Activated T-cell treated with anti-CD3 and anti-CD28 coated beads for 4 hours (primary cell): ENCODE measurements at regions not wholly inside any gene's neighbourhood (a gene's known extent, or its start where the extent isn't known, plus 50 kb on each side); places are given as distances from the start of the nearest gene placed in this dataset.

ENCODE experiments used
- DNase-seq: peaks from one replicate; pipeline ENCODE4 v3.0.0-alpha.2; 2020

DNA sequence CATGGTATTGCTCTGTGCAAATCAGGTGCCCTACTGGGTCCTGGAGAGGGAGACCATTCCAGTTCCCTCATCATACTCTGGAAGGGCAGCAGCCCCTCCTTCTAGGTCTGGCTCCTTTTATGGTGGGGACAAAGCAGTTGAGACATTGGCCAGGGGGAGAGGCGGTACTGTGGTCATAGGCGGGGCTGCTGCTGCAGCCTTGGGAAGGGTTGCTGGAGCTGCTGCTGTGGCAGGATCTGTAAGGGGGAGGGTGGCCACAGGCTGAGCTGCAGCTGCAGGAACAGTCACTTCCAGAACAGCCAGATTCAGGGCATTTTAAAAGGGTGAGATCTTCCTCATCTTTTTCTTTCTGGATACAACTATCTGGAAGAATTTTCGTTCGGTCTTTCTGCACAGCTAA lies 233.0 kb upstream of the SGCD start:
- no peak for DNase-seq

DNA sequence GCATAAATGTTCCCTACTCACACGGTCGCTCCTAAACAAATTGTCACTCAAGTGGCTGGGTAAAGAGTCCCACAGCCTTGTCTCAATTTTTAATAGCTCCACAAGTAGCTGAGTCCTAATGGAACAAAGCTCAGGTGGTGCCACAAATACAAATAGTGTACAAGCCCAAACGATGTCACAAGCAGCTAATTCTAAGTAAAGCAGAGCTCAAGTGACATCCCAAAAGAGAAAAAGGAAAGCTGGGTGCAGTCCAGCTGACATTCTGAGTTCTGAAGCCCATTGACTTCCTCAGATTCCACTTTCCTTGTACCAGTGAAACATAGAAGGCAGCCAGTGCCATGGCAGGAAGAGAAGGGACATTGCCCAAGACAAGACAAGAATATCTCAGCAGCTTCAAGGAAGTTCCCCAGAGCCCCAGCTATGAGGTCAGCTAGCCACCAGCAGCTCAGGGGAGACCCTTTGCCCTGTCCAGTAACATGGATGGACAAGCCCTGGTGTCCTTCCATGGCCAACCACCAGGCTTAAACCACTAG lies 231.2 kb upstream of the SGCD start:
- no peak for DNase-seq

DNA sequence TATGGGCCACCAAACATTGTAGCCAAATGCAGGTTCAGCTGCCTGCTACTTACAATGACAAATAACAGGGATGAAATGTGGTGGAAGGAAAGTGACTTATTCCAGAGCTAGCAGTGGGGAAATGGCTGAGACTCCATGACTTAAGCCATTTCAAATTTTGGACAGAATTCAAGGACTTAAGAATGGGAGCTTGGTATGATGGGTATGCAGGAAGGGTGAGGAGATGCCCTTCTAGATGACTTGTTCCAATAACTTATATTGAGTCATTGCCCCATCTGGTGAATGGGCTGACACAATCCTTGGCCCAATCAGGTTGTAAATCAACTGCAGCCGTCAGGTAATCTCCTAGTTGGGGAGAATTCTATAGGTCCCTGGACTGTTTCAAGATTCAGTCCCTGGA lies 230.7 kb upstream of the SGCD start:
- DNase-seq: no peak

DNA sequence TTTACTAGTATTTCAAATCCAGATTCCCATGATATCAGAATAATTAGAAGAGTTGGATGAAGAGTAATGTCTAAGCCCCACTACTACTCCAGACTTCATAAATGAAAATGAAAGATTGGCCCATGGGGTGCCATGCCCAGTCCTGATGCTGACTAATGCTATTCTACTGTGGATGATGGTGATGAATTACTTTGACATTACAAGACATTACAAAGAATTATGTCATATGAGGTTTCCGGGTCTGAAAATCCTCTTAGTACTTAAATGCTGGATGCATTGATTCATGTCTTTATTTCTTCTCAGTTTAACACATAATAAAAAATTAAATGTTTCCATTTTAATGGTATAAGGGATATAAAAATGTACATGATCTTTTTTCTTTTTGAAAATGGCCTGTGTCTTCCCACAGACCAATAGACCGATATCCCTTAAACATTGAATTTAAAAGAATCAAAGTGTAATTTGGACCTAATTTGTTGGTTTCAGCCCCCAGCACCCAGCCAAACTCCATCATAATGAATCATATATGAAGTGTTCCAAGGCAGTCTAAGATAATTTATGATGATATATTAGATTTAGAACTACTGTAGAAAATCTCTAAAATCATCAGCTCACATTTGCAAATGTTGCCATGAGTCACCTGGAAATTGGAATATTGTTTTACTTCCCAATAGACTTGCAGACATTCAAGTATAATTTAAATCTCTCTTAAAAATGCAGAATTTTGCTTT lies 223.6 kb upstream of the SGCD start:
- no peak for DNase-seq

DNA sequence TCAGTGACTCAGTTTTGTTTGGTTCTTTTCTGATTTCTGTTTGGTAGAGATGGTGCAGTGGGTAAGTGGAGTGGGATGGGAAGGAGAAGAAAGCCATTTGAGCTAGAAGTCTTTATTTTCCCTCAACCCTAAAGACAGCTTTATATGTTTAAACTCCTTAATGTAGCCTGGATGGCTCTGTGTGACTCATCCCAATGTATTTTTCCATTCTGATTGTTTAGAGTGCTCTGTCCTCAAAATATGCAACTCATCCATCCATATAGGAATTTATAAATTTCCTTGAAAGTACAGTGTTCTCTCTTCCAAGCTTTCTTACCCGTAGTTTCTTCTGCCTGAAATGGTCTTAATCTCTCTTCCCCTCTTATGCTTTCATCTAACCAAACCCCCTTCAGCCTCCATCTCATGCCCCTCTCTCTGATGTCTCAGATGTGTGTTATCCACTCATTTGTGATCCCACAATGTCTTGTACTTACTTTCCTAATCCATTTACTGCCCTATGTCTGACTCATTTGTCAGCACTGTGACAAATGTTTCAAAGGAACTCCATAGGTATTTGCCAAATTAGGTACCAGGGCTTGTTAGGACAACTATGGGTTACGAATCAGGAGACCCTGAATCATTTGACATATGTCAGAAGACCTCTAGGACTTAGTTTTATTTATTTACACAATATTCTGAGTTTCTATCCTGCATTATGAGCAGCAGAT lies 217.5 kb upstream of the SGCD start:
- DNase-seq: no peak

DNA sequence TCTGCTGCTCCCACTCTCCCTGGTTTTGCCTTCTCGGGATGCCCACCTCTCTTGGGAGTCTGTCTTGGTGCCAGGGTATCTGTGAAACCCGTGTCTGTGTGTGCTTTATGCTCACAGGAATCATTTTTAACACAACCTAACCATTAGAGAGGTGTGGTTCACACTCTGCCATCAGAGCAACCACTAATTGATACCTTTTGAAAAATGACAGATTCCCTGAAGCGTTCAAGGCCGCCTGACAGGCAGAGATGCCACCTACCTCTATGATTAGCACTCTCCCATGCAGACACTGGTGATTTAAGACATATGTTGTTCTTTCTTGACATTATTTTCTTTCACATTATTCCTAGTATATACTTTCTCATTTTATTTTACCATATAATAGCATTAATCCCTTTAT lies 207.3 kb upstream of the SGCD start:
- no peak for DNase-seq

DNA sequence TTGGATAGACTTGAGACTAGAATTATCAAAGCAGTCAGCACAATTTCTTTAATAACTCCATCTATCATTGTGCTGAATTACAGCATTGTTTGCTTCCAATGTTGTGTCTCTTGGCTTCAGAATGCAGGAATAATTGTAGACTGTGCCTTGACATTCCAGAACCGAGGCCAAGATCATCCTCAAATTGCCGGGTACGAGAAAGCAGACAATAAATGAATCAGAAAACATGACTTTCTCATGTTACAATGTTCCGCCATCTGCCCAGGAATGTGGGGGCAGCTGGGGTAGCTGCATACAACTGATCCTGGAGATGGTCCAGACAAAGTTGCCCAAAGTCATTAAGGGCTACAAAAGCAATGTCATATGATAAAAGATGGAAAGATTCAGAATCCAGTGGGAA lies 206.2 kb upstream of the SGCD start:
- no peak for DNase-seq

DNA sequence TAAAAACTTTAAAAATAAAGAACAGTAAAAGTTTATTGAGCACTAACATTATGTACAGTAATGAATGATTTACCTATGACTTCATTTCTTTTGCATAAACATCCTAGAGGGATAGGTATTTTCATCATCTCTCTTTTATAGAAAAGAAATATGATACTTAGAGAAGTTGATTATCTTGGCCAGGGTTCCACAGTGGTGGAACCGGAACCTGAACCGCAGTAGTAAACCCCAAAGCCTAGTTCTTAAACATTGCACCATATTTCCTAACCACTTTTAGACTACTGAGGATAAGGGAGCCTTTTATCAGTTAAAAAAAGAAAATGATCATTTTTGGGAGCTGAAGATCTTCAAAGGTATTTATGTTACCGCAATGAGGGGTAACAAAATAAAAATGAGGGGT lies 205.7 kb upstream of the SGCD start:
- no peak for DNase-seq

DNA sequence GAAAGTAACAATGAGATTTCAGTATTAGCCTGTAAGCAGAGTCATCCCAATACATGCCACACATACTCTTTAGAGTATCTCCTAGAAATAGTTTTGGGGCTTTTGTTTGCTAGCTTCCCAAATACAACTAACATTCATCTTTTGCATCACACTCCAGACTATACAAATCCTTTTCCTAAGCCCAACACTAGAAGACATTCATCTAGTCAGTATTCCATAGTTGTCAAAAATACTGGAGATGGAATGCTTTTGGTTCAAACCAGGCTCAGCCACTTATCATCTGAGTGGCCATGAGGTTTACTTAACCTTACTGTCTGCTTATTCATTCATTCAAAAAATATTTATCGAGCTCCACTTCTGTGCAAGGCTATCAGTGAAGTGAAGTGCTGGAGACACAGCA lies 205.1 kb upstream of the SGCD start:
- DNase-seq: no peak

DNA sequence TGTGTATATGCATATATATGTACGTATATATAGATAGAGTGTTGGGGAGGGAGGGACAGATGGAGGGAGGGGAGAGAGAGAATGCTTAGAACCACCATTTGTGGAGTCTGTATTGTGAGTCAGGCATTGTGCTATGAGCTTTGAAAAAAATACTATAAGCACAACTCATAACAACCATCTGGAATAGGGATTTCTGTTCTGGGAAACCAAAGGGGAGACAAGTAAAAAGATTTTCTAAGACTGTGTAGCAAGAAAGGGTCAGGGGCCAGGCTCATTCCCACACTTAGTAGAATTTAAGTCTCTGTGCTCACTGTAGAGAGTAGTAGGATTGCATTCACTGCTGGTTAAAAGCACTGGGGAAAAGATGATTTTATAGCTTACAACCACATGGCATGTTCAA lies 202.3 kb upstream of the SGCD start:
- no peak for DNase-seq

DNA sequence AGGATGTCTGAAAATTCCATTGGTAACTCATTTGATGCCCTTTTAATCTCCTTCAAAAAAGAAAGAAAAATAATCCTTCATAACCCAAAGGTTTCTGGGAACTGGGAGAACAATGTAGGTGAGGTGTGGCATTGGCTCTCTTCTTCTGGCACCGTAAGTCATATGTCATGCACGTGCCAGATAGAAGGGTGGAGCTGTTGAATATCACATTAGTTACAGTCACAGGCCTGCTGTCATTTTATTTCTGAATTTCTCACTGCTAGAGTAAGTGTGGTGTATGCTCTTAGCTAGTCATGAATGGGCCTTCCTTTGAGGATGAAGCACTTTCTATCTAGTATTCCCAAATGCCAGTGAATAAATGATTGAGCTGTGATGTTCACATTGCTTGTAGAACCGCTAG lies 201.8 kb upstream of the SGCD start:
- no peak for DNase-seq

DNA sequence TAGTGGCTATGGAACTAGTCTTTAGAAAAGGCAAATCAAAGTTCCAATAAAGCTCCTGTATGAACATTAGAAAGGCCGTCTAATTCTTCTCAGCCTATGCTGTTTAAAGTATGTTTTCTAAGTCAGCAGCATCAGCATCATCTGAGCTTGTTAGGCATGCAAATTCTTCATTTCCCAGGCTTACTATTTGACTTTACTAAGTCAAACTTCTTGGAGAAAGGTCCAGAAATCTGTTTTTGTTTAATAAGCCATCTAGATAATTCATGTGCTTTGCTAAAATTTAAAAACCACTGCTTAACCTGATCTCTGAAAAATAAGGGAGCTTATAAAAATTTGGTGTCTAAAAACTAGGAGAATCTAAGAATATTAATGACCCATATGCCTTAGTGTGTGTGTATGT lies 200.2 kb upstream of the SGCD start:
- no peak for DNase-seq

DNA sequence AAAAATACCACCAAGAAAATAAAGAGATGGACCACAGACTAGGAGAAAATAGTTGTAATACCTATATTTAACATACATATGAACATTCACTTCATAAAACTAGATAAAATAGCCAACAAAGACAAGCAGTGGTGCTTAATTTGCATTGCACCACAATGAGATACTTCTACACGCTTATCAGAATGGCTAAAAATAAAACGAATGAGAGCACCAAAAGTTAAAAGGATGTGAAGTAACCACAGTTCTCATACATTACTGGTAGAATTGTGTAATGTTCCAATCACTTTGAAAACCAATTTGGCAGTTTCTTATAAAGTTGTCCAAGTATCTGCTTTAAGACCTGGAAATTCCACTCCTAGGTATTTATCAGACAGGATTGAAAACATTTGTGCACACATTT lies 198.9 kb upstream of the SGCD start:
- DNase-seq: no peak

DNA sequence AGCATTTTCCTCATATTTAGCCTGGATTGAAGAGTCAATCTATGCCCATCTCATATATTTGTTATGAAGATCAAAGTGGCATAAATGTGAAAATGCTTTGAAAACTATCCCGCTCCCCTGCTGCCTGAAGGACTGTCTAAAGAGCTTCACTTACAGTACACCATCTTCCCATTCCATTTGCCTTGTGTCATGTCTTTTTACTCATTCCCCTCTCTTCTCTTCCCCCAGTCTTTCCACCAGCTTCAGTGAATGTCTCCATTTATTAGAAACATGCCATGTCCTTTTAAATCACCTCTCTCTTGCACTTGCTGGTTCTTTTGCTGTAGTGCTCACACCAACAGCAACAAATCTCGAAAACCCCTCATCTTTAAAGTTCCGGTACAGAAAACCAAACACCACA lies 192.7 kb upstream of the SGCD start:
- DNase-seq: no peak

DNA sequence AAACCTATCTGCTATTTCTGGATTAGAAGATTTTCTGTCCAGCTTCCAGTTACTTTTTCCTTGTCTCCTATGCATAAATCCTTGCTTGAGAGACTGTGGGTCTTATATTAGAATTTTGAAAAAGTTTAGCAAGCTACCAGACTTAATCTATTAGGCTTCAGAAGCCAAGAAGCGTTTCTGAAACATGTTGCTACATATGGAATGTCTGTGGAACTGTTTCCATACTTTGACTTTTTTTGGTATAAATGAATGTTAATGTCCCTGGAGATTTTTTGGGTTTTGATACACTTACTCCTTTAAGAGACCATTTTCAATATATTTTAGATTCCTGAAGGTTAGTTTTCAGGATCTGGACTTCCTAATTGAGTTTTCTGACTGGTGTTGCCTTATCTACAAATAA lies 191.4 kb upstream of the SGCD start:
- DNase-seq: no peak

DNA sequence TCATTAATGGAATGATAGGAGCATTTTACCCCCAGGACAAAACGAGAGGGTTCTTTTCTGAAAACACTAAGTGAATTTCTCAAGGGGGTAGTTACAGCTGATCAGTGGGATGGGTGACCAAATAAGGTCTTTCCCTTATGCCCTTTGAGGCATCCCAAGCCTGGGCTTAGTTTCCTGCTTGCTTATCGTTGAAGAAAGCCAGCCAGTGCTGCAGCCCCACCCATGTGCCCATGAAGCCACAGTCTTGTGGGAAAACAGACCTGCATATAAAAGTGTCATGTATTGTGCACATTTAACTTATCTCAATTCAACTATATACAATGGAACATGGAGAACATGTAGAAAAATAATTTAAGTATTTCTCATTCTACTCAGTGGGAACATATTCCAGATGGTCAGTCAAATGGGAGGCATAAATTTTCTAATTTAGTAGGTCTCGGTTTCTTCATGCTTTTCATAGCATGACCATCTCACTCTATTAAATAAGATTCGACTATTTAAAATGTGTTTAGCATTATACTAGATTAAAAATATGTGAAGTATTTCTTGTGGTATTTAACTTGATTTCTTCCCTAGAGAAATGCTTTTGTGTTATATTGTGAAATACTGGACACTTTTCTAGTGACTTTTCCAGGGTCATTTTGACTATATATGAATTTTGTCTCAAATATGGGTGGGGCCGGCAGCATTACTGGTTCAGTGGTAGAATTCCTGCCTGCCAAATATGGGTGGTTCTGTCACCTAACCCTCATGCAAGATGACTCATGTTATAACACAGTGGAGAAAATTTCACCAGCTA lies 189.7 kb upstream of the SGCD start:
- DNase-seq: no peak

DNA sequence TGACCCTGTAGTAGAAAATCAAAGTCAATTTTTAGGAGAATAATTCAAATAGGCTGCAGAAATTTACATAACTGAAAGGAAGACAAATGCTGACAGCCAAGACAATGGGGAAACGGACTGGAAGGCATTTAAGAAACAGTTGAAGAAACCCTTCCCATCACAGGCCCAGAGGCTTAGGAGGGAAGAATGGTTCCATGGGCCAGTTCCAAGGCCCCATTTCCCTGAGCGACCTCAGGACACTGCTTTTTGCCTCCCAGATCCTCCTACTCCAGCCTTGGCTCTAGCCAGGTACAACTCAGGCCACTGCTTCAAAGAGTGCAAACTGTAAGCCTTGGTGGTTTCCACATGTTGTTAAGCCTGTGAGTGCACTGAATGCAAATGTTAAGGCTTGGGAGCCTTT lies 184.1 kb upstream of the SGCD start:
- no peak for DNase-seq

DNA sequence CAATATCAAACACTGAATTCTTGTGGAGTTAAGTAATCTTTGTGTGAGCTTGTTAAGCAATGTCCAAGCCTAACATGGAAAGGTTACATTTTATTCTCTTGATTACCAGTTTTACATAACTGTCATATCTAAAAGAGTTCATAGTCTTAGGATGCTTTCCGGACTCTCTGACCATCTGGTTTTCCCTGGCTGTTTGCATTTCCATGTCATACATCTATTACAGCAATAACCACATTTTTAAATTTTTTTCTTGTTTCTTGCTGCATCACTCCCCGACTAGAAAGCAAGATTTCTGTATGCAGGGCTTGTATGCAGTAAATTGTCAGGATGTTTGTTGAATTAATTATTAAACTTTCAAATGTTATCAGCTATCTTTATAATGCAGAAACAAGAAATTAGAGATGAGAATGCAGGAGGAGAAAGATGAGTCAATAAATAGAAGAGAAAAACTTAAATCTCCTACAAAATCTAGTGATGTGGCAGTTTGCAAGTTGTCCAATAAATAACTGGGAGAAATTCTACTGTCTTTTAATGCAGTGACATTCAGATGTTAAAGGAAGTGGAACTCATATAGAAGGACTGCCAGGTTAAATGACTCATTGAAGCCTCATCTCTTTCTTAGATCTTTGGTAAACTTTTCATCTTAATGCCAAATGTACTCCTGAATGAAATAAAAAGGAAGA lies 179.6 kb upstream of the SGCD start:
- DNase-seq: no peak

DNA sequence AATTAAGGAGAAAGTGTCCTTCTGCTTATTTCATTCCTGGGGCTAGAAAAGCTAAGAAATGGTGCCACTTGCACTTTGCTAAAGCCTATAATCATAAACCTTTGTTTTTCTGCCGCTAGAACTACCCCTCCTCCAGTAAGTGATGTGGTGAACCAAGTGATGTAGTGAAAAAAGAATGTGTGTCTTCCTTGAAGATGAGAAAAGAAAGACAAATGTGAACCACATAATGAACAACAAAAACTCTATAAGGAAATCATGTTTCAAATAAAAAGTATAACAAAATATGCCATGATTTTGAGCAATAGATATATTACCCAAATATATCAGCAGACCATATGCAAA lies 179.0 kb upstream of the SGCD start:
- no peak for DNase-seq

DNA sequence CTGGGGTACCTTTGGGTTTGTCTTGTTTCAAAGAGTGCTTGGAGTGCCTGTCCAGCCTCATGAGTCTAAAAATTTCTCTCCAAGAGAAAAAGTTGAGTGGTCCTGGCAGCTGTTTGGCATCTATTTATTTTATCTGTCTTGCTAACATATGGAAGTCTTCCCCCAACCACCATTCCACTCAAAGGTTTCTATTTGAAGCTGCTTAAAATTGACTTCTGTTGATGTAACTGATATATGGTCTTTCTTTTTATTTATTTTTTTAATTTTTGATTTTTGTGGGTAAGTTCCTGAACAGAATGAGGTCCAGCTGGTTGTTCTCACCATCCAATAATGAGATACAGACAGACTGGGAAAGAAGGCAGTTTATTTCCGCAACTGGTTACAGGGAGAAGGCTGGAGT lies 178.7 kb upstream of the SGCD start:
- DNase-seq: no peak

DNA sequence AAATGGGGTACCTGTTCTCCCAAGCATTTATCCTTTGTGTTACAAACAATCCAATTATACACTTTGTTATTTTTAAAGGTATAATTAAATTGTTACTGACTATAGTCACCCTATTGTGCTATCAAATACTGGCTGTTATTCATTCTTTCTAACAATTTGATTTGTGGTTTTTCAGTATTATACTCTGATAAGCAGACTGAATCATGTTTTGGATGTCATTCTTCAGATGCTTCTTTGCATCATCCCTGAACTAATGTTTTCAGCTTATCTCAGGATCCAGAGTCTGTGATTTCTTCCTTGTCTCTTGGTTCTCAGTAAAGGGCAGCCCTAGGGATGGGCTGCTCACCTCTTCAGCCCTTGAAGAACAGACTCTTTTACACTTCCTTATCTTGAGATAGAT lies 177.8 kb upstream of the SGCD start:
- DNase-seq: no peak

DNA sequence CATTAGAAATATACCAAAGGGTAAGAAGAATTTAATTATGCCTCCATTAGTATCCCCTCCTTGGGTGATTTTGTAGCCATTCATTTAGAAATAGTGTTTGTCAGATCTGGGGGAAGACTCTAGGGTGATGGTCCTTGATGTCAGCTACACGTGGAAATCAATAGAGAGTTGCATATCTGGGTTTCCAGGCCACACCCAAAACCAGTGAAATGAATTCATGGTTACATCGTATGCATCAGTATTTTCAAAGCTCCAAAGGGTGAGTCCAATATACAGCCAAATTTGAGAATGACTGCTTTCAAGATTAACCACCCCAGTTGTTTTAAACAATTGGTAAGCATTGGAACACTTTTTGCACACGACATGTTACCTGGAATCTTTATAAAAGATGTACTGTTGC lies 173.4 kb upstream of the SGCD start:
- DNase-seq: no peak

DNA sequence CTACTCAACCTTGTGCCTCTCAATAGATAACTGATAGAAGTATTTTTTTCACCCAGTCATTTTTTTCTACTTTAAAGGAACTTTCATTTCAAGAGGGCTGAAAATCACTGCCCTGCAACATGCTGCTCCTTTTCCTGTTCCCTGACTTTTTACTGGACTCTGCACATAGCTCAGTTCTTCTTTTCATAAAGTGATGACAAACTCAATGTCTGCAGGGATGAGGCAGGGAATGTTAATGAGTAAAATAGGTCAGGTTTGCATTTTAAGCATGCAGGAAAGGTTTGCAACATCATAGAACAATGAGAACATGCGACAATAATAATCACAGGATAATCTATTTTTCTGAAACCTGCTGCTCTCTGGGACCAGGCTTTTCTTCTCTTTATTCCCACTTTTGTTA lies 172.2 kb upstream of the SGCD start:
- no peak for DNase-seq

DNA sequence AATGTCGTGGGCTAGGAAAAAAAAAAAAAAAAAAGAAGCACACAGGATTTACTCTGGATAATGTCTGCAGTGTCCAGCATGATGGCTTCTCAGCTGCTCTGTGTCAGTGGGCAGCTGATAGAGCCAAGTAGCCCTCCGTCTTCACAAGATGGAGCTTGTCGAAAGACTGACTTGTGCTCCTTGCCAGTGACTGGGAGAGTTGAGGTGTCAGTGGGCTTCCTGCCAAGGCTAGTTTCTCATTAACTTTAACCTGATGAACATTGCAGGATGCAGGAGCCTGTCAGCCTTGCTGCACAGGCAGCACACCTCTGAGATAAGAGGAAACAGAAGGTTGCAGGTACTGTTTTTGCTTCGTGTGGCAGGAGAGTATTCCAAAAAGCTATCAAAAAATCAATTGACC lies 171.4 kb upstream of the SGCD start:
- DNase-seq: no peak
